NB4 (cell line): ENCODE measurements at regions not wholly inside any gene's neighbourhood (a gene's known extent, or its start where the extent isn't known, plus 50 kb on each side); places are given as distances from the start of the nearest gene placed in this dataset.
A peak's percentile ranks its signal among the peaks of the same experiment; 100 is the strongest.

Experiments
- DNase-seq: peaks from one replicate; pipeline ENCODE4 v3.0.0; 2010; ENCODE audit warnings: low read depth
- H3K4me3 ChIP-seq: one replicate; pipeline ENCODE4 v1.5.1; 2011; ENCODE audit warnings: mild to moderate bottlenecking, low read depth, low read length, moderate library complexity
- MYC ChIP-seq: IDR thresholded peaks from 2 replicates; pipeline ENCODE4 v1.6.1; 2011; ENCODE audit warnings: low read depth, low read length
- POLR2A ChIP-seq: IDR thresholded peaks from 2 replicates; pipeline ENCODE4 v1.6.1; 2011; ENCODE audit warnings: mild to moderate bottlenecking; ENCODE audit not compliant: insufficient read length; ENCODE audit errors: extremely low read depth
- TF ChIP-seq, protein P1 (sequence below): IDR thresholded peaks from 2 replicates; pipeline ENCODE4 v1.6.1; 2011; ENCODE audit warnings: low read depth, low read length
- TF ChIP-seq, protein P2 (sequence below): IDR thresholded peaks from one replicate; pipeline ENCODE4 v1.5.1; 2012; ENCODE audit warnings: low read depth, low read length

GRCh38 chr2:48169141-48169592, 145.3 kb upstream of the FOXN2 start:
- no peak overlapping the region for H3K4me3 ChIP-seq
- TF ChIP-seq MYC (no peak; the same call in 1 of the 2 replicates), POLR2A (no peak)
- TF ChIP-seq, protein P1, sequence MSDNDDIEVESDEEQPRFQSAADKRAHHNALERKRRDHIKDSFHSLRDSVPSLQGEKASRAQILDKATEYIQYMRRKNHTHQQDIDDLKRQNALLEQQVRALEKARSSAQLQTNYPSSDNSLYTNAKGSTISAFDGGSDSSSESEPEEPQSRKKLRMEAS = no peak
- TF ChIP-seq, protein P2, sequence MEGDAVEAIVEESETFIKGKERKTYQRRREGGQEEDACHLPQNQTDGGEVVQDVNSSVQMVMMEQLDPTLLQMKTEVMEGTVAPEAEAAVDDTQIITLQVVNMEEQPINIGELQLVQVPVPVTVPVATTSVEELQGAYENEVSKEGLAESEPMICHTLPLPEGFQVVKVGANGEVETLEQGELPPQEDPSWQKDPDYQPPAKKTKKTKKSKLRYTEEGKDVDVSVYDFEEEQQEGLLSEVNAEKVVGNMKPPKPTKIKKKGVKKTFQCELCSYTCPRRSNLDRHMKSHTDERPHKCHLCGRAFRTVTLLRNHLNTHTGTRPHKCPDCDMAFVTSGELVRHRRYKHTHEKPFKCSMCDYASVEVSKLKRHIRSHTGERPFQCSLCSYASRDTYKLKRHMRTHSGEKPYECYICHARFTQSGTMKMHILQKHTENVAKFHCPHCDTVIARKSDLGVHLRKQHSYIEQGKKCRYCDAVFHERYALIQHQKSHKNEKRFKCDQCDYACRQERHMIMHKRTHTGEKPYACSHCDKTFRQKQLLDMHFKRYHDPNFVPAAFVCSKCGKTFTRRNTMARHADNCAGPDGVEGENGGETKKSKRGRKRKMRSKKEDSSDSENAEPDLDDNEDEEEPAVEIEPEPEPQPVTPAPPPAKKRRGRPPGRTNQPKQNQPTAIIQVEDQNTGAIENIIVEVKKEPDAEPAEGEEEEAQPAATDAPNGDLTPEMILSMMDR = no peak
- peak; percentile 85 for DNase-seq

DNA sequence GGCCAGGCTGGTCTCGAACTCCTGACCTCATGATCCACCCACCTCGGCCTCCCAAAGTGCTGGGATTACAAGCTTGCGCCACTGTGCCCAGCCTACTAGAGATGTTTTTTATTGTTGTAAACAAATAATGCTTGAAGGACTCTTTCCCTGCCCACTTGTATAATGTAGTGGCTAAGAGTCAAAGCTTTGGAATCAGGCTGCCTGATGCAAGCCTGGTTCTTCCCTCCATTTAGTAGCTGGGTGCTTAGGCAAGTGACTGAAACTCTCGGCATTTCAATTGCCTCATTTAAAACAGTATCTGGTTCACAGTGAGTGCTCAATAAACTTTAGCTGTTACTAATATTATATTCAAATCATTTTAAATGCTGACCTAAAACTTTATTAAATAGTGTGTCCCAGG, 144.2 kb upstream of the FOXN2 start:
- TF ChIP-seq, protein P2 = no peak
- no peak for TF ChIP-seq MYC
- TF ChIP-seq POLR2A = no peak
- TF ChIP-seq, protein P1 = no peak
- H3K4me3 ChIP-seq = no peak overlapping the region
- no peak for DNase-seq

GRCh38 chr2:48173141-48173540, 141.3 kb upstream of the FOXN2 start:
- no peak overlapping the region for H3K4me3 ChIP-seq
- no peak for DNase-seq
- no peak for TF ChIP-seq POLR2A
- TF ChIP-seq MYC = no peak
- TF ChIP-seq, protein P2 = no peak
- TF ChIP-seq, protein P1 = no peak

GRCh38 chr2:48174503-48174902, 140.0 kb upstream of the FOXN2 start:
- peak; percentile 57 for TF ChIP-seq MYC
- no peak for TF ChIP-seq POLR2A
- TF ChIP-seq, protein P1 = peak; percentile 81
- no peak overlapping the region for H3K4me3 ChIP-seq
- DNase-seq = peak; percentile 81

GRCh38 chr2:48175254-48175653, 139.2 kb upstream of the FOXN2 start:
- TF ChIP-seq, protein P2 = no peak
- no peak for TF ChIP-seq POLR2A
- TF ChIP-seq MYC = no peak
- TF ChIP-seq, protein P1 = no peak

DNA sequence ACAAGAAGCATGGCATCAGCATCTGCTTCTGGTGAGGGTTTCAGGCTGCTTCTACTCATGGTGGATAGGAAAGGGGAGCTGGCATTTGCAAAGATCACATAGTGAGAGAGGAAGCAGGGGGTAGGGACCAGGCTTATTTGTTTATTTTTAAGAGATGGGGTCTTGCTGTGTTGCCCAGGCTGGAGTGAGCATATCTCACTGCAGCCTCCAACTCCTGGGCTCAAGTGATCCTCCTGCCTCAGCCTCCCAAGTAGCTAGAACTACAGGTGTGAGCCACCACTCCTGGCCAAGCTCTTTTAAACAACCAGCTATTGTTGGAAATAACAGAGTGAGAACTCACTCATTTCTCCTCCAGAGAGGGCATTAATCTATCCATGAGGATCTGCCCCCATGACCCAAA, 138.8 kb upstream of the FOXN2 start:
- TF ChIP-seq, protein P1 = no peak
- TF ChIP-seq MYC (no peak), POLR2A (no peak)
- TF ChIP-seq, protein P2 = no peak
- no peak for DNase-seq

More at GRCh38 chr2:48175254-48175653, 139.2 kb upstream of the FOXN2 start:
- no peak for DNase-seq
- no peak overlapping the region for H3K4me3 ChIP-seq

More for the DNA sequence above, 138.8 kb upstream of the FOXN2 start:
- no peak overlapping the region for H3K4me3 ChIP-seq
